ENCODE measurements at regions not wholly inside any gene's neighbourhood (a gene's known extent, or its start where the extent isn't known, plus 50 kb on each side); places are given as distances from the start of the nearest gene placed in this dataset.
"Not testable (repeated sequence)": the region's sequence is repeated elsewhere in the genome, so short reads cannot be mapped to it uniquely, and the experiment has no call there.

DNA sequence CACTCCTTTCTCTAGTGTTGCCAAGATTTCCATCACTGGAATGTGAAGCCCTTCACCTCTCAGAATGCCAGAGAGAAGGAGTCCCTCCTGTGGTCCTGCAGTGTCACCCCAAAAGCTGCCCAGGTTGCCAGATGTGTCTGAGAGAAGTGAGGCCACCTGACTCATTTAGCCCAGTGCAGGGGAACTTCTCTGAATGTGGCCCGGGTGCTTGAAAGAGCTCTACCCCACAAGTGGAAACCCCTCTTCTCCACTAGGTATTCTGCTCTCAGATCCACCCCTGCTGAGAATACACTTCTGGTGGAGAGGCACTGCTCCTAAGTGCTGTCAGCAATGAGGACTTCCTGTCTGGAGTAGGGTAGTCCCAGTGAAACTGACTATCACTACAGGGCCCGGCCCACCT, 334.8 kb downstream of the ANAPC1 start:
- TF ChIP-seq, protein P1, sequence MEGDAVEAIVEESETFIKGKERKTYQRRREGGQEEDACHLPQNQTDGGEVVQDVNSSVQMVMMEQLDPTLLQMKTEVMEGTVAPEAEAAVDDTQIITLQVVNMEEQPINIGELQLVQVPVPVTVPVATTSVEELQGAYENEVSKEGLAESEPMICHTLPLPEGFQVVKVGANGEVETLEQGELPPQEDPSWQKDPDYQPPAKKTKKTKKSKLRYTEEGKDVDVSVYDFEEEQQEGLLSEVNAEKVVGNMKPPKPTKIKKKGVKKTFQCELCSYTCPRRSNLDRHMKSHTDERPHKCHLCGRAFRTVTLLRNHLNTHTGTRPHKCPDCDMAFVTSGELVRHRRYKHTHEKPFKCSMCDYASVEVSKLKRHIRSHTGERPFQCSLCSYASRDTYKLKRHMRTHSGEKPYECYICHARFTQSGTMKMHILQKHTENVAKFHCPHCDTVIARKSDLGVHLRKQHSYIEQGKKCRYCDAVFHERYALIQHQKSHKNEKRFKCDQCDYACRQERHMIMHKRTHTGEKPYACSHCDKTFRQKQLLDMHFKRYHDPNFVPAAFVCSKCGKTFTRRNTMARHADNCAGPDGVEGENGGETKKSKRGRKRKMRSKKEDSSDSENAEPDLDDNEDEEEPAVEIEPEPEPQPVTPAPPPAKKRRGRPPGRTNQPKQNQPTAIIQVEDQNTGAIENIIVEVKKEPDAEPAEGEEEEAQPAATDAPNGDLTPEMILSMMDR (IDR thresholded peaks at IDR 0.05): not testable (repeated sequence)
- not testable (repeated sequence) for TF ChIP-seq POLR2A (IDR thresholded peaks at IDR 0.05)

All from esophagus squamous epithelium (tissue), 4 donors.